Nephron progenitor cell (in vitro differentiated cells): ENCODE measurements at regions not wholly inside any gene's neighbourhood (a gene's known extent, or its start where the extent isn't known, plus 50 kb on each side); places are given as distances from the start of the nearest gene placed in this dataset.
"Not testable (repeated sequence)": the region's sequence is repeated elsewhere in the genome, so short reads cannot be mapped to it uniquely, and the experiment has no call there.

Experiments used
- DNase-seq: peaks from one replicate; pipeline ENCODE4 v3.0.0; 2021
- H3K27ac Mint-ChIP-seq: 2 replicates; pipeline ENCODE4 v1.8.0; 2021; ENCODE audit warnings: mild to moderate bottlenecking, moderate library complexity, mixed read lengths
- H3K27me3 Mint-ChIP-seq: 2 replicates; pipeline ENCODE4 v1.8.0; 2021; ENCODE audit warnings: mild to moderate bottlenecking, low read depth, mixed read lengths; ENCODE audit not compliant: poor library complexity
- H3K36me3 Mint-ChIP-seq: 2 replicates; pipeline ENCODE4 v1.8.0; 2021; ENCODE audit warnings: low read depth, mixed read lengths
- H3K4me1 Mint-ChIP-seq: 2 replicates; pipeline ENCODE4 v1.8.0; 2021; ENCODE audit warnings: mixed read lengths
- H3K4me3 Mint-ChIP-seq: 2 replicates; pipeline ENCODE4 v1.8.0; 2021; ENCODE audit warnings: mild to moderate bottlenecking, moderate library complexity, mixed read lengths
- H3K9me3 Mint-ChIP-seq: 2 replicates; pipeline ENCODE4 v1.8.0; 2021; ENCODE audit warnings: mild to moderate bottlenecking, moderate library complexity, mixed read lengths
- CTCF ChIP-seq: fragments of 200-600 bp; sonication (generic); IDR thresholded peaks from 2 replicates; pipeline ENCODE4 v1.5.0; 2021; ENCODE audit warnings: antibody characterized with exemption

DNA sequence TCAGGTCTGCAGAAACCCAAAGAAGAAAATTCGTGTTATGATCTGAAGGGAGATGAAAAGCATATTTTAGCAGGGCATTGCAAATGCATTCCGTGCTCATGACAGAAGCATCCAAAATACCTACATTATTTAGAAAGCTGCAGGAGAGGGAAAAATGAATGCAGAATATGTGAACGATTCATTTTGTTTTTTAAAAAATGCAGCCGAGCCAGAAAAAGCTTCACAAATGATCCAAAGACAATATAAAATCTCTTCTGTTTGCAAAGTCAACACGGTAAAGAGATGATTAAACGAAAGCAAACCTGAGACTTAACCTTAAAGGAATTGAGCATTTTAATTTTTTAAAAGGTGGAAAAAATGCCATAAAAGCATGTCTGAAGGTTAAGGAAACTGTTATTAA lies 136.1 kb upstream of the SULF2 start:
- no peak for DNase-seq
- Mint-ChIP-seq H3K27me3 (peaks cover 32% of the 10 kb centered on the region), H3K4me1 (peaks cover 13% of the 10 kb centered on the region), H3K4me3 (no peak overlapping the region), H3K27ac (no peak overlapping the region), H3K36me3 (peaks cover 17% of the 10 kb centered on the region), H3K9me3 (peaks cover 32% of the 10 kb centered on the region)
- no peak for TF ChIP-seq CTCF

GRCh38 chr20:47917549-47918070 lies 132.3 kb upstream of the SULF2 start:
- H3K9me3 Mint-ChIP-seq: peaks cover 45% of the 10 kb centered on the region
- no peak for TF ChIP-seq CTCF
- H3K36me3 Mint-ChIP-seq: peaks cover 17% of the 10 kb centered on the region
- DNase-seq: no peak
- no peak overlapping the region for H3K27ac Mint-ChIP-seq
- peaks cover 24% of the 10 kb centered on the region for H3K27me3 Mint-ChIP-seq
- H3K4me3 Mint-ChIP-seq: no peak overlapping the region
- peaks cover 27% of the 10 kb centered on the region for H3K4me1 Mint-ChIP-seq

GRCh38 chr20:47915495-47915894 lies 130.2 kb upstream of the SULF2 start:
- no peak for DNase-seq
- peaks cover 22% of the 10 kb centered on the region for H3K27me3 Mint-ChIP-seq
- peaks cover 40% of the 10 kb centered on the region for H3K4me1 Mint-ChIP-seq
- no peak for TF ChIP-seq CTCF
- peaks cover 17% of the 10 kb centered on the region for H3K36me3 Mint-ChIP-seq
- H3K9me3 Mint-ChIP-seq: peaks cover 45% of the 10 kb centered on the region
- H3K27ac Mint-ChIP-seq: no peak overlapping the region
- H3K4me3 Mint-ChIP-seq: no peak overlapping the region

GRCh38 chr20:47914792-47915191 lies 129.5 kb upstream of the SULF2 start:
- DNase-seq: no peak
- peaks cover 22% of the 10 kb centered on the region for H3K27me3 Mint-ChIP-seq
- peaks cover 45% of the 10 kb centered on the region for H3K9me3 Mint-ChIP-seq
- H3K4me1 Mint-ChIP-seq: peaks cover 42% of the 10 kb centered on the region
- H3K4me3 Mint-ChIP-seq: no peak overlapping the region
- TF ChIP-seq CTCF: no peak
- H3K27ac Mint-ChIP-seq: no peak overlapping the region
- H3K36me3 Mint-ChIP-seq: peaks cover 17% of the 10 kb centered on the region

DNA sequence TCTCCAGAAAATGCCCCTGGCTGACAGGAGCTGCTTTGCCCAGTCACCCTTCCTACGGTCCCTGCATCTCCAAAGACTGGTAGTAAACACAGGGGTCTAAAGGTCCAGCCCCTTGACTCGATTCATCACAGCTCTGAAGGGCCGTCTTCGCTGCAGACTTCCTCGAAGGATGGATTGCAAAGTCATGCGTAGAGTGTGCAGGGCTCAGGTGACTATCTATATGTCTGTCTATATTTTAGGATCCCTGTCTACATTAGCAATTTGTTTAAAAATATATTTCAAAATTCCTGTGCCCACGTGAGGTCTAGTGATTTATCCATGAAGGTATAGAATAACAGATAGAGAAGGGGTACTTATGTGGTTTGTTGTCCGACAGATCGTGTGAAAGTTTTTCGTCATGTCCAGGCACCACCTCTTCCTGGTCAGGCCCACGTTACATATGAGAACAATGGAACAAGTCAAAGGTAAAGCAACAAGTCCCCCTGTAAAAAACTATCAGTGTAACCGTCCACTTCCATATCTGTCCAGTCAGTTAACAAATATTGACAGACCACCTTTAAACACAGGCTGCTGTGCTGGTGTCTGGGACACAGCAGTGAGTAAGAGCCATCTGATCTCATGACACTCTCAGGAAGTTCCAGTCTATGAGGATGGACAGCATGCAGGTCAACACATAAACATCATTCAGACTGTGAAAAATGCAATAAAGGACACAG lies 127.7 kb upstream of the SULF2 start:
- Mint-ChIP-seq H3K4me1 (peaks cover 56% of the 10 kb centered on the region), H3K27me3 (peaks cover 22% of the 10 kb centered on the region), H3K9me3 (peaks cover 29% of the 10 kb centered on the region)
- H3K36me3 Mint-ChIP-seq, H3K4me3 Mint-ChIP-seq, H3K27ac Mint-ChIP-seq, DNase-seq: not testable (repeated sequence)

DNA sequence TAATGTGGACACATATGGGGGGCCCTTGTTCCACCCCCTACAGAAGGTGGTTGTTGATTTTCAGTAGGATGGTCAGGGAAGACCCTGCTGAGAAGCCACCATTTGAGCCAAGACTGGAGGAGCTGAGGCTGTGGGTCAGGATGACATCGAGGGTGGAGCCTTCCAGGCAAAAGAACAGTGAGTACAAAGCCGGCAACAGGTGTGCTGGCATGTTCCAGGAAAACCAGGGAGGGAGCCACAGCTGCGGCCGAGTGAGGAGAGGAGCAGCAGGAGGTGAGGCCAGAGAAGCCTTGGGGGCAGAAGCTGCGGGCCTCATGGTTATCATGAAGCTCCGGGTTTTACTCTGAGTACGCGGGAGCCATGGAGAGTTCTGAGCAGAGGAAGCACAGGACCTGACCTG lies 126.9 kb upstream of the SULF2 start:
- H3K36me3 Mint-ChIP-seq, H3K27ac Mint-ChIP-seq, DNase-seq, H3K4me3 Mint-ChIP-seq: not testable (repeated sequence)
- Mint-ChIP-seq H3K4me1 (peaks cover 64% of the 10 kb centered on the region), H3K9me3 (peaks cover 21% of the 10 kb centered on the region), H3K27me3 (peaks cover 24% of the 10 kb centered on the region)

DNA sequence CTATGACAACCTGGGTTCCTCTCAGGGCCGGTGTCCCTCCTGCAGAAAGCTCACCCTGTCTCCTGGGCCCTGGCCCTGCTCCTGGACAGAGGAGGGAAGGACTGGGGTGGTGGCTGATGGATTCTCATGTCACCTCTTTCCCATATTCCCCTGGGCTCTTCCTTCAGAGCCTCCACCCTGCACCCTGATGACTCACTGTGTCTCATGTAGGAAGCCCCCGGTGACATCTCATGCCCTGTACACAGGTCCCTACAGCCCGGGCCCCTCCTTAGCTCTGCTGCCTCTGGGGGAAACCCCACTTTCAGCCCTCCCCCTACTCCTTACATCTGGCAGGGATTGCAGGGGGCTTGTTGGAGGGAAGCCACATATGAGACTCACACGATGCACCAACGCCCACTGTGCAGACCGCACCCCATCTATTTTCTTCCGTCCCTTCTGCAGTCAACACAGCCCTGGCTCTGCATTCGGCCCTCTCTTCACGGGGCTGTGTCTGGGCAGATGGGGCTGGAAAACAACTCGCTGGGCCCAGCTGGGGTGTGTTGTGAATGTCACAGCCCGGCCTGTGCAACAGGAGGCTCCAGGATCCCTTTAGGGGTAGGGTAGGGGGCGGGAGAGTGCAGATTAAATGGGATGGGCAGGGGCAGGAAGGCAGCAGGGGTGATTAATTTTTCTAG lies 124.6 kb upstream of the SULF2 start:
- H3K4me1 Mint-ChIP-seq: peaks cover 79% of the 10 kb centered on the region
- DNase-seq, H3K27ac Mint-ChIP-seq, H3K9me3 Mint-ChIP-seq, H3K4me3 Mint-ChIP-seq, H3K36me3 Mint-ChIP-seq: not testable (repeated sequence)
- peaks cover 18% of the 10 kb centered on the region for H3K27me3 Mint-ChIP-seq

GRCh38 chr20:47908361-47909035 lies 123.2 kb upstream of the SULF2 start:
- not testable (repeated sequence) for DNase-seq, H3K9me3 Mint-ChIP-seq, H3K36me3 Mint-ChIP-seq, H3K4me3 Mint-ChIP-seq, H3K27ac Mint-ChIP-seq
- Mint-ChIP-seq H3K4me1 (peaks cover 87% of the 10 kb centered on the region), H3K27me3 (peaks cover 18% of the 10 kb centered on the region)

DNA sequence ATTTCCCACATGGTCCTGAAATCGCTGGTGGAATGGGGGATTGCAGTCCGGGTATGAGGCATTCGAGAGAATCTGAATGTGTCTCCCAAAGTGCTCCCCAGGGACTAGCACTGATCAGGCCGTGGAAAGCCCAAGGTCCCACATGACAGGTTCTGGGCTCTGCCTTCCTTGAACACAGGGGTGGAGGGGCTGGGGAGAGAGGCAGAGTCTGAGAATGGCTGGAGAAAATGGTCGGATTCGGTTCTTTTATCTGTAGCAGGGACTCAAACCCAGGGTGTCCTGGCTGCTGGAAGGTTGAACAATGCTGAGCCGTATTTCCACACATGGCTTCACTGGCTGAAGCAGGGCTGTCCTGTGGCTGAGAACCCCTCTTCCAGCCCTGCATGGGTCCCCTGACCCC lies 122.7 kb upstream of the SULF2 start:
- H3K27ac Mint-ChIP-seq, H3K36me3 Mint-ChIP-seq, H3K4me3 Mint-ChIP-seq, H3K9me3 Mint-ChIP-seq, DNase-seq: not testable (repeated sequence)
- H3K4me1 Mint-ChIP-seq: peaks cover 82% of the 10 kb centered on the region
- H3K27me3 Mint-ChIP-seq: peaks cover 13% of the 10 kb centered on the region
